Endodermal cell (in vitro differentiated cells): ENCODE measurements at regions not wholly inside any gene's neighbourhood (a gene's known extent, or its start where the extent isn't known, plus 50 kb on each side); places are given as distances from the start of the nearest gene placed in this dataset.

Experiments
- DNase-seq: peaks from one replicate; pipeline ENCODE4 v3.0.0-alpha.2; 2017
- H3K27ac ChIP-seq: 2 replicates; pipeline ENCODE4 v1.5.1; 2013; ENCODE audit warnings: mild to moderate bottlenecking, low read depth, low read length, moderate library complexity
- H3K27me3 ChIP-seq: 2 replicates; pipeline ENCODE4 v1.6.1; 2013; ENCODE audit warnings: mild to moderate bottlenecking, low read length, moderate library complexity; ENCODE audit not compliant: insufficient read depth, control insufficient read depth, poor library complexity, severe bottlenecking
- H3K36me3 ChIP-seq: 2 replicates; pipeline ENCODE4 v1.7.0; 2013; ENCODE audit warnings: mild to moderate bottlenecking, low read length, moderate library complexity; ENCODE audit not compliant: control insufficient read depth, insufficient read depth
- H3K4me1 ChIP-seq: one replicate; pipeline ENCODE4 v1.7.0; 2013; ENCODE audit warnings: low read length; ENCODE audit not compliant: control insufficient read depth, insufficient read depth
- H3K4me3 ChIP-seq: 2 replicates; pipeline ENCODE4 v1.5.1; 2013; ENCODE audit warnings: mild to moderate bottlenecking, low read length, moderate library complexity
- H3K9ac ChIP-seq: 2 replicates; pipeline ENCODE4 v1.6.1; 2013; ENCODE audit warnings: mild to moderate bottlenecking, low read length, moderate library complexity; ENCODE audit not compliant: poor library complexity, severe bottlenecking; ENCODE audit errors: extremely low read depth
- H3K9me3 ChIP-seq: 2 replicates; pipeline ENCODE4 v1.6.1; 2013; ENCODE audit warnings: mild to moderate bottlenecking, low read length, moderate library complexity; ENCODE audit not compliant: control insufficient read depth
- H3K27ac Mint-ChIP-seq: 2 replicates; pipeline ENCODE4 v1.8.0; 2020; ENCODE audit warnings: mixed read lengths
- H3K27me3 Mint-ChIP-seq: 2 replicates; pipeline ENCODE4 v1.8.0; 2021; ENCODE audit warnings: mild to moderate bottlenecking, mixed read lengths; ENCODE audit not compliant: insufficient read depth
- H3K36me3 Mint-ChIP-seq: 2 replicates; pipeline ENCODE4 v1.8.0; 2020; ENCODE audit warnings: low read depth, mixed read lengths
- H3K4me1 Mint-ChIP-seq: 2 replicates; pipeline ENCODE4 v1.8.0; 2020; ENCODE audit warnings: mixed read lengths
- H3K4me3 Mint-ChIP-seq: 2 replicates; pipeline ENCODE4 v1.8.0; 2020; ENCODE audit warnings: mild to moderate bottlenecking, moderate library complexity, mixed read lengths
- H3K9me3 Mint-ChIP-seq: 2 replicates; pipeline ENCODE4 v1.8.0; 2020; ENCODE audit warnings: mild to moderate bottlenecking, mixed read lengths
- WGBS, 2 experiments: methylation state at CpG; one replicate each; pipeline versions ENCODE4 v1.1.5 to v1.1.7; 2013; ENCODE audit warnings: missing lambda C conversion rate in 2 of 2, mixed read lengths in 1 of 2; ENCODE audit not compliant: insufficient coverage in 1 of 2, insufficient read length in 1 of 2; 5-methylcytosine and 5-hydroxymethylcytosine counted together
- TF ChIP-seq, protein P1 (sequence below): fragments of 200-600 bp; sonication (generic); conservative IDR thresholded peaks from 2 replicates; pipeline ENCODE4 v1.5.0; 2021; ENCODE audit warnings: antibody characterized with exemption, mild to moderate bottlenecking

DNA sequence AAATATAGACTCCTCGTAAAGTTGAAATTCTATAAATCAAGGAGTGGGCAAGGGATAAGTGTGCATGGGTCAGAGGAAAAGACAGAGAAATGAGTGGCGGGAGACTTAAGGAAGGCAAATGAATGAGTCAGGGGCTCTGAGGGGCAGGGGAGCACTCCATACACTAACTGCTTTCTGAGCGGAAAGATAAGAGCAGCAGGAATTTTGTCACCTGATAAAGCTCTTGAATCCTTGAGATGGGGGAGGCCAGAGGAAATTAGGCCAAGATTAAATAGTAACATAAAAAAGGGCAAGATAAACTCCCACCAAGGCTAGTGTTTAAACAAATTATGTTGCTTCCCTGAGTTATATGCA lies 191.0 kb upstream of the S1PR3 start:
- peaks cover 10% of the 10 kb centered on the region for H3K36me3 Mint-ChIP-seq

DNA sequence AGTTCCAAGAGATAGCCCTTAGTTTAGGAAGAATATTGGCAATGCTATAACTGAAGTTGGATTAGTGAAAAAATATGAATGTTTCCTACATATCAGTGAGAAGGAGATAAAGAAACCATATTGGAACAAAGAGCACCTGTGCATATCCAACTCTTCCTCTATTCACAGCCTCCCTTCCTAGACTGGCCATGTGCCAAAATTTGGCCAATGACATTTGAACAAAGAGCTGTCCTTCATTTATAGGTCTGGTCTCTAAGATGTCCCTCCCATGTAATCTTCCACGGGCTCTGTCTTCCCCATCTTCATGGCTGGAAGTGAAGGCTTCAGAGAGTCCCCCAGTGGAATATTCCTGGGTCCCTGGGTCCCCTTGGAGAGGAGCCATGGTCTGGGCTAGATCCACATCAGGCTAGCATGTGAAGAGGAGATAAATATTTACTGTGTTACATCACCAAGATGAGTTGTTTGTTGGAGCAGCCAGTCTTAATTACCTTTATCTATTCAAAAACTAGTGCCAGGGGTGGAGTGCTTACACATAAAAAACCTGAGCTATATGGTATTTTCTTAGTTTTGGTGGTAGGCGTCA lies 190.0 kb upstream of the S1PR3 start:
- H3K4me1 ChIP-seq: peaks cover 8% of the 10 kb centered on the region
- TF ChIP-seq, protein P1, sequence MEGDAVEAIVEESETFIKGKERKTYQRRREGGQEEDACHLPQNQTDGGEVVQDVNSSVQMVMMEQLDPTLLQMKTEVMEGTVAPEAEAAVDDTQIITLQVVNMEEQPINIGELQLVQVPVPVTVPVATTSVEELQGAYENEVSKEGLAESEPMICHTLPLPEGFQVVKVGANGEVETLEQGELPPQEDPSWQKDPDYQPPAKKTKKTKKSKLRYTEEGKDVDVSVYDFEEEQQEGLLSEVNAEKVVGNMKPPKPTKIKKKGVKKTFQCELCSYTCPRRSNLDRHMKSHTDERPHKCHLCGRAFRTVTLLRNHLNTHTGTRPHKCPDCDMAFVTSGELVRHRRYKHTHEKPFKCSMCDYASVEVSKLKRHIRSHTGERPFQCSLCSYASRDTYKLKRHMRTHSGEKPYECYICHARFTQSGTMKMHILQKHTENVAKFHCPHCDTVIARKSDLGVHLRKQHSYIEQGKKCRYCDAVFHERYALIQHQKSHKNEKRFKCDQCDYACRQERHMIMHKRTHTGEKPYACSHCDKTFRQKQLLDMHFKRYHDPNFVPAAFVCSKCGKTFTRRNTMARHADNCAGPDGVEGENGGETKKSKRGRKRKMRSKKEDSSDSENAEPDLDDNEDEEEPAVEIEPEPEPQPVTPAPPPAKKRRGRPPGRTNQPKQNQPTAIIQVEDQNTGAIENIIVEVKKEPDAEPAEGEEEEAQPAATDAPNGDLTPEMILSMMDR: no peak
- H3K9ac ChIP-seq: no peak overlapping the region
- H3K36me3 Mint-ChIP-seq: peaks cover 5% of the 10 kb centered on the region
- H3K9me3 ChIP-seq: peaks cover 24% of the 10 kb centered on the region
- no peak for DNase-seq
- no peak overlapping the region for H3K27ac ChIP-seq
- H3K4me1 Mint-ChIP-seq: peaks cover 39% of the 10 kb centered on the region
- no peak overlapping the region for H3K4me3 Mint-ChIP-seq
- 87 to 100% methylated on average over 1 to 2 of the region's 2 CpGs for WGBS, 2 experiments
- no peaks in the 10 kb centered on the region for H3K27me3 Mint-ChIP-seq
- no peaks in the 10 kb centered on the region for H3K27me3 ChIP-seq
- no peak overlapping the region for H3K27ac Mint-ChIP-seq
- peak overlapping the region; percentile 15 for H3K4me3 ChIP-seq
- H3K36me3 ChIP-seq: no peaks in the 10 kb centered on the region
- peaks cover 13% of the 10 kb centered on the region for H3K9me3 Mint-ChIP-seq

More for the DNA sequence above, 191.0 kb upstream of the S1PR3 start:
- Mint-ChIP-seq H3K9me3 (peaks cover 17% of the 10 kb centered on the region), H3K4me1 (peaks cover 39% of the 10 kb centered on the region), H3K27ac (peak overlapping the region; percentile 85), H3K27me3 (no peaks in the 10 kb centered on the region), H3K4me3 (peak overlapping the region; percentile 2)
- Histone ChIP-seq H3K4me3 (no peak overlapping the region), H3K9ac (no peak overlapping the region), H3K36me3 (no peaks in the 10 kb centered on the region), H3K27me3 (no peaks in the 10 kb centered on the region), H3K9me3 (peaks cover 30% of the 10 kb centered on the region), H3K27ac (no peak overlapping the region), H3K4me1 (peaks cover 8% of the 10 kb centered on the region)
- TF ChIP-seq, protein P1: no peak
- 32 to 44% methylated on average over 2 to 3 of the region's 3 CpGs for WGBS, 2 experiments
- peak; percentile 59 for DNase-seq

DNA sequence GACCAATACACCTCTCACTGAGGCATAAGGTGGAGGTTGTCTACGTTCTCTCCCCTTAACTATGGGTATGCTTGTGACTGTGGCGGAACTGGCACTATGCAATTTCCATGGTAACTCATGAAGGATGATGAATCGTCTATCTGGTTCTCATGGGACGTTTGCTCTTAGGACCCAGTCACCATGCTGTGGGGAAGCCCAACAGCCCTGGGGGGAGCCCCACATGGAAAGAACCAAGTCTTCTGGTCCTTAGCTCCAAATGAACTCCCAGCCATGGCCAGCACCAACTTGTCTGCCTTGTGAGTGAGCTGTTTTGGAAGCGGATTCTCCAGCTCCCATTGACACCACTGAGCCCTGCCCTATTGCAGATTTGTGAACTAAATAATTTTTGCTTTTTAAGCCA lies 188.7 kb upstream of the S1PR3 start:
- H3K4me1 Mint-ChIP-seq: peaks cover 39% of the 10 kb centered on the region
- Histone ChIP-seq H3K9me3 (peaks cover 12% of the 10 kb centered on the region), H3K4me3 (no peak overlapping the region), H3K27ac (no peak overlapping the region), H3K27me3 (no peaks in the 10 kb centered on the region), H3K36me3 (no peaks in the 10 kb centered on the region), H3K9ac (no peak overlapping the region), H3K4me1 (peaks cover 8% of the 10 kb centered on the region)
- no peaks in the 10 kb centered on the region for H3K27me3 Mint-ChIP-seq
- H3K4me3 Mint-ChIP-seq: no peak overlapping the region
- peaks cover under 1% of the 10 kb centered on the region for H3K36me3 Mint-ChIP-seq
- no peak for DNase-seq
- WGBS, 2 experiments: 96 to 100% methylated on average over 4 to 5 of the region's 5 CpGs
- H3K9me3 Mint-ChIP-seq: peaks cover 3% of the 10 kb centered on the region
- no peak overlapping the region for H3K27ac Mint-ChIP-seq
- TF ChIP-seq, protein P1: no peak
